HepG2 (cell line): ENCODE measurements at regions not wholly inside any gene's neighbourhood (a gene's known extent, or its start where the extent isn't known, plus 50 kb on each side); places are given as distances from the start of the nearest gene placed in this dataset.

Source experiments
- ATAC-seq: fragments of 200-7000 bp; cut with Tn5 transposase; 3 replicates; pipeline ENCODE4 v1.9.1; 2020; ENCODE audit warnings: mild to moderate bottlenecking, moderate library complexity
- BruUV-seq: library from RNA; stranded (reverse); fragments of 400-500 nt; replicated peaks from 2 replicates; lab custom pipeline; 2021; lab: Mats Ljungman, UMichigan
- CTCF ChIA-PET: fragments of 300-600 bp; formaldehyde crosslinking; extraction: SDS; loops from one replicate; lab custom pipeline; 2021; ENCODE audit warnings: low total read pairs, inconsistent platforms, low intra/inter-chr PET ratio; lab: Yijun Ruan, JAX
- POLR2A ChIA-PET: fragments of 350-600 bp; sonication (Branson Sonifier 250); formaldehyde crosslinking; loops from one replicate; lab custom pipeline; 2020; ENCODE audit warnings: antibody characterized with exemption, inconsistent platforms; lab: Yijun Ruan, JAX
- DNase-seq: peaks from one replicate; pipeline ENCODE4 v3.0.0-alpha.2; 2015; ENCODE audit warnings: low spot score
- FAIRE-seq: peaks from 3 replicates; lab custom pipeline; 2011; peaks lifted over from hg19 to GRCh38; lab: Jason Lieb, UNC
- H2AFZ ChIP-seq: one replicate; pipeline ENCODE4 v1.6.1; 2011; ENCODE audit warnings: low read length, inconsistent platforms
- H3K27ac ChIP-seq: fragments of 300-600 bp; 3 replicates; pipeline ENCODE4 v1.8.0; 2011; ENCODE audit warnings: mixed run types, mild to moderate bottlenecking, mixed read lengths, low read length, inconsistent platforms; ENCODE audit not compliant: insufficient read depth; ENCODE audit errors: extremely low read length
- H3K27me3 ChIP-seq, 2 experiments: fragments of 200-600 bp in 1 of 2; 2 replicates in 1 of 2; 3 replicates in 1 of 2; pipeline versions ENCODE4 v1.6.0 to v1.8.0; 2011; ENCODE audit warnings: low read length in 2 of 2, mild to moderate bottlenecking in 2 of 2, moderate library complexity in 2 of 2, inconsistent platforms in 1 of 2; ENCODE audit not compliant: insufficient read depth in 2 of 2, control insufficient read depth in 1 of 2
- H3K36me3 ChIP-seq, 2 experiments: fragments of 200-600 bp in 1 of 2; replicated peaks in 1 of 2; 2 replicates in 1 of 2; 3 replicates in 1 of 2; pipeline versions ENCODE4 v1.5.1 to v1.8.0; 2011; ENCODE audit warnings: low read length in 2 of 2, inconsistent platforms in 1 of 2; ENCODE audit not compliant: insufficient read depth in 2 of 2, control insufficient read depth in 1 of 2
- H3K4me1 ChIP-seq: 2 replicates; pipeline ENCODE4 v1.5.1; 2012; ENCODE audit warnings: low read length, inconsistent platforms; ENCODE audit not compliant: insufficient read depth
- H3K4me2 ChIP-seq: 2 replicates; pipeline ENCODE4 v1.6.0; 2011; ENCODE audit warnings: low read depth, low read length, inconsistent platforms
- H3K4me3 ChIP-seq, 3 experiments: fragments of 200-600 bp in 1 of 3; sonication (generic), shearing (Covaris generic) in 1 of 3; replicated peaks in 1 of 3; 2 replicates each; pipeline ENCODE4 v1.5.1; 2011 to 2016; ENCODE audit warnings: low read length in 3 of 3, inconsistent platforms in 2 of 3, low read depth in 2 of 3, mild to moderate bottlenecking in 2 of 3, control low read depth in 1 of 3, mixed read lengths in 1 of 3; ENCODE audit not compliant: insufficient read depth in 1 of 3
- H3K79me2 ChIP-seq: one replicate; pipeline ENCODE4 v1.6.1; 2011; ENCODE audit warnings: low read length, inconsistent platforms; ENCODE audit not compliant: insufficient read depth
- H3K9ac ChIP-seq: 2 replicates; pipeline ENCODE4 v1.6.0; 2011; ENCODE audit warnings: mild to moderate bottlenecking, low read depth, low read length, inconsistent platforms; ENCODE audit not compliant: insufficient read depth
- H3K9me3 ChIP-seq: 2 replicates; pipeline ENCODE4 v1.5.1; 2012; ENCODE audit warnings: mild to moderate bottlenecking, low read length
- H4K20me1 ChIP-seq: 2 replicates; pipeline ENCODE4 v1.6.0; 2011; ENCODE audit warnings: inconsistent platforms, mild to moderate bottlenecking, low read length, moderate library complexity; ENCODE audit not compliant: insufficient read depth
- HDAC2 ChIP-seq: sonication (generic); formaldehyde crosslinking; IDR thresholded peaks from 2 replicates; pipeline ENCODE4 v1.4.0; 2020; ENCODE audit warnings: missing genetic modification reagents
- HES4 ChIP-seq: sonication (generic); formaldehyde crosslinking; IDR thresholded peaks from 2 replicates; pipeline ENCODE4 v1.9.0; 2021; ENCODE audit warnings: mild to moderate bottlenecking, missing genetic modification reagents, borderline replicate concordance
- MYNN ChIP-seq: sonication (generic); formaldehyde crosslinking; IDR thresholded peaks from 2 replicates; pipeline ENCODE4 v1.4.0; 2020; ENCODE audit warnings: mild to moderate bottlenecking, low read depth, missing genetic modification reagents
- SOX13 ChIP-seq, 3 experiments: fragments of 450-650 bp in 1 of 3; sonication (generic) in 1 of 3; formaldehyde crosslinking in 1 of 3; IDR thresholded peaks in 2 of 3; conservative IDR thresholded peaks in 1 of 3; 2 replicates each; pipeline versions ENCODE4 v1.5.0 to v1.6.1; 2016 to 2020; ENCODE audit warnings: antibody characterized with exemption in 1 of 3, mild to moderate bottlenecking in 1 of 3, missing compliant biosample characterization in 1 of 3, missing genetic modification reagents in 1 of 3, moderate library complexity in 1 of 3
- ZC3H13 ChIP-seq: sonication (generic); formaldehyde crosslinking; IDR thresholded peaks from 2 replicates; pipeline ENCODE4 v1.8.1; 2023; ENCODE audit warnings: mild to moderate bottlenecking, missing genetic modification reagents, moderate library complexity
- ZFP36L1 ChIP-seq: sonication (generic); formaldehyde crosslinking; IDR thresholded peaks from 2 replicates; pipeline ENCODE4 v1.8.0; 2022; ENCODE audit warnings: mild to moderate bottlenecking, missing genetic modification reagents, moderate library complexity
- ZFP41 ChIP-seq: sonication (generic); formaldehyde crosslinking; IDR thresholded peaks from 2 replicates; pipeline ENCODE4 v1.4.0; 2020; ENCODE audit warnings: mild to moderate bottlenecking, missing genetic modification reagents, borderline replicate concordance
- ZMYM2 ChIP-seq: sonication (generic); formaldehyde crosslinking; IDR thresholded peaks from 2 replicates; pipeline ENCODE4 v1.8.0; 2022; ENCODE audit warnings: mild to moderate bottlenecking, missing genetic modification reagents
- ZNF234 ChIP-seq: sonication (generic); formaldehyde crosslinking; conservative IDR thresholded peaks from 2 replicates; pipeline ENCODE4 v1.5.1; 2020; ENCODE audit warnings: mild to moderate bottlenecking, missing genetic modification reagents
- ZNF350 ChIP-seq: sonication (generic); formaldehyde crosslinking; IDR thresholded peaks from 2 replicates; pipeline ENCODE4 v1.4.0; 2020; ENCODE audit warnings: mild to moderate bottlenecking, low read depth, missing genetic modification reagents, borderline replicate concordance
- ZNF703 ChIP-seq: sonication (generic); formaldehyde crosslinking; IDR thresholded peaks from 2 replicates; pipeline ENCODE4 v1.5.1; 2020; ENCODE audit warnings: missing genetic modification reagents, mild to moderate bottlenecking, moderate library complexity, borderline replicate concordance
- WGBS: methylation state at CpG from one replicate; pipeline ENCODE4 v1.1.6; 2017; ENCODE audit warnings: low lambda C conversion rate; 5-methylcytosine and 5-hydroxymethylcytosine counted together
- in situ Hi-C: cut with HindIII; loops from 2 replicates; pipeline ENCODE4 v1.10.0; 2017; ENCODE audit warnings: low pct_unique_long_range_greater_than_20kb; ENCODE audit not compliant: extremely low pct_ligation_motif_present
- intact Hi-C: fragments of 100-400 bp; cut with micrococcal nuclease; formaldehyde crosslinking; loops from one replicate; pipeline ENCODE4 v1.10.0; 2022; ENCODE audit not compliant: unreplicated experiment
- TF ChIP-seq, protein P1 (sequence below): sonication (generic); formaldehyde crosslinking; conservative IDR thresholded peaks from 2 replicates; pipeline ENCODE4 v1.4.0; 2020; ENCODE audit warnings: missing genetic modification reagents
- TF ChIP-seq, protein P2 (sequence below): sonication (generic); formaldehyde crosslinking; IDR thresholded peaks from 2 replicates; pipeline ENCODE4 v1.4.0; 2020; ENCODE audit warnings: missing genetic modification reagents
- TF ChIP-seq, protein P3 (sequence below): sonication (generic); formaldehyde crosslinking; IDR thresholded peaks from 2 replicates; pipeline ENCODE4 v1.5.0; 2020; ENCODE audit warnings: mild to moderate bottlenecking, missing genetic modification reagents

DNA sequence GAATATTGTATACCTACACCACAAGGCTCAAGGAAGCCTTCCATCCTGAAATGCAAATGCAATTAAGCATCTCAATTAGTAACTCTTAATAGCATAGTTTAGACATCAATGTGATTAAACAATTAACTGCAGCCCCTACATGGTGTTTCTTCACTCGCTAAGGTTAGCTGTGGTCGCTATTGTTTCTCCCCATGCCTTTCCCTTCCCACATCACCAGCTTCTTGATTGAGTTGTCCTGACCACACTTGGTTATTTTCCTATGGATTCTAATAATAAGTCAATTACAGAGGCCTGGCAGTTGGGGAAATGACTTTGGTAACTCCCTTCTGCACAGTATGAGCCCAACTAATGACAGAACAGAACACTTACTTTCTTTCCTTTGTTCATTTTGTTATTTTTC, 265.0 kb downstream of the ADAMTS20 start:
- Histone ChIP-seq H2AFZ (no peak overlapping the region), H3K36me3 (no peaks in the 10 kb centered on the region), H3K27ac (no peak overlapping the region), H3K27me3 (no peaks in the 10 kb centered on the region), H3K4me3 (no peak overlapping the region), H4K20me1 (no peaks in the 10 kb centered on the region), H3K4me2 (no peak overlapping the region), H3K4me1 (no peaks in the 10 kb centered on the region), H3K9me3 (no peaks in the 10 kb centered on the region), H3K9ac (no peak overlapping the region), H3K79me2 (no peaks in the 10 kb centered on the region)
- no TSS peak for BruUV-seq
- DNase-seq (no peak), FAIRE-seq (no peak), ATAC-seq (no peak)
- in situ Hi-C loops (no loop called here), intact Hi-C loops (no loop called here)
- WGBS: 35% methylated on average over 2 of the region's 2 CpGs
- TF ChIP-seq HES4 (CRISPR knock-in tag): no peak
- no peak for TF ChIP-seq MYNN (CRISPR knock-in tag)
- TF ChIP-seq ZMYM2 (CRISPR knock-in tag): no peak
- no peak for TF ChIP-seq HDAC2 (CRISPR knock-in tag)
- no peak for TF ChIP-seq ZC3H13 (CRISPR knock-in tag)
- TF ChIP-seq ZFP36L1 (CRISPR knock-in tag): no peak
- TF ChIP-seq, protein P1, sequence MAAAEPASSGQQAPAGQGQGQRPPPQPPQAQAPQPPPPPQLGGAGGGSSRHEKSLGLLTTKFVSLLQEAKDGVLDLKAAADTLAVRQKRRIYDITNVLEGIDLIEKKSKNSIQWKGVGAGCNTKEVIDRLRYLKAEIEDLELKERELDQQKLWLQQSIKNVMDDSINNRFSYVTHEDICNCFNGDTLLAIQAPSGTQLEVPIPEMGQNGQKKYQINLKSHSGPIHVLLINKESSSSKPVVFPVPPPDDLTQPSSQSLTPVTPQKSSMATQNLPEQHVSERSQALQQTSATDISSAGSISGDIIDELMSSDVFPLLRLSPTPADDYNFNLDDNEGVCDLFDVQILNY: no peak
- ChIA-PET POLR2A (no interaction called here), CTCF (no interaction called here)

DNA sequence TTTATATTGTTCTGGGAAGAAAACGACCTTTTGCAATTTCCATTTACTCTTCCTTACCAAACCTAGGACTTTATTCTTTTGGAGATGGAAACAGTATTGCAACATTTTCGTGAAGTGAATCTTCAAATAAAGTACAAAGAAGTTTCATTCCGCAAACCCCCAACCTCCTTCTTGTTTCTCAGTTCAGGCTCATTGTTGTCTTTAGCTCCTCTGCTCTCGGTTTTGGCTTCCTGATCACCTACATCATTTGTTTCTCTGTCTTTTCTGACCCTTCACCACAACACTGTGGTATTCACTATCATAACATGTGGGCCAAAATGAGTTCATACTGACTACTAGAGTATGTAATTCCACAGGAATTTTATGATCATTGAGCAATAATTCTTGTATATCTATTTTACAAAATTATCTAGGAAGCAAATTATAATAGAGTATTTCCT, 266.8 kb downstream of the ADAMTS20 start:
- ChIA-PET POLR2A (no interaction called here), CTCF (no interaction called here)
- intact Hi-C loops (no loop called here), in situ Hi-C loops (no loop called here)
- Histone ChIP-seq H2AFZ (no peak overlapping the region), H3K4me2 (no peak overlapping the region), H3K9me3 (no peaks in the 10 kb centered on the region), H4K20me1 (no peaks in the 10 kb centered on the region), H3K4me3 (no peak overlapping the region), H3K79me2 (no peaks in the 10 kb centered on the region), H3K9ac (no peak overlapping the region), H3K27ac (no peak overlapping the region), H3K27me3 (no peaks in the 10 kb centered on the region), H3K36me3 (no peaks in the 10 kb centered on the region), H3K4me1 (no peaks in the 10 kb centered on the region)
- BruUV-seq: no TSS peak
- 2% methylated on average over 4 of the region's 4 CpGs for WGBS
- no peak for DNase-seq
- FAIRE-seq: no peak
- ATAC-seq: no peak
- TF ChIP-seq, protein P2, sequence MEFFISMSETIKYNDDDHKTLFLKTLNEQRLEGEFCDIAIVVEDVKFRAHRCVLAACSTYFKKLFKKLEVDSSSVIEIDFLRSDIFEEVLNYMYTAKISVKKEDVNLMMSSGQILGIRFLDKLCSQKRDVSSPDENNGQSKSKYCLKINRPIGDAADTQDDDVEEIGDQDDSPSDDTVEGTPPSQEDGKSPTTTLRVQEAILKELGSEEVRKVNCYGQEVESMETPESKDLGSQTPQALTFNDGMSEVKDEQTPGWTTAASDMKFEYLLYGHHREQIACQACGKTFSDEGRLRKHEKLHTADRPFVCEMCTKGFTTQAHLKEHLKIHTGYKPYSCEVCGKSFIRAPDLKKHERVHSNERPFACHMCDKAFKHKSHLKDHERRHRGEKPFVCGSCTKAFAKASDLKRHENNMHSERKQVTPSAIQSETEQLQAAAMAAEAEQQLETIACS (CRISPR knock-in tag): no peak
- TF ChIP-seq SOX13 (IDR thresholded peaks at IDR 0.05) (no peak), SOX13 (CRISPR knock-in tag; conservative IDR thresholded peaks at IDR 0.05 in 1 of 2, IDR thresholded peaks at IDR 0.05 in 1 of 2) (no peak), ZNF350 (CRISPR knock-in tag) (no peak), ZNF703 (CRISPR knock-in tag) (no peak), ZFP41 (CRISPR knock-in tag) (no peak), ZC3H13 (CRISPR knock-in tag) (no peak), ZNF234 (CRISPR knock-in tag) (no peak)
- TF ChIP-seq, protein P3, sequence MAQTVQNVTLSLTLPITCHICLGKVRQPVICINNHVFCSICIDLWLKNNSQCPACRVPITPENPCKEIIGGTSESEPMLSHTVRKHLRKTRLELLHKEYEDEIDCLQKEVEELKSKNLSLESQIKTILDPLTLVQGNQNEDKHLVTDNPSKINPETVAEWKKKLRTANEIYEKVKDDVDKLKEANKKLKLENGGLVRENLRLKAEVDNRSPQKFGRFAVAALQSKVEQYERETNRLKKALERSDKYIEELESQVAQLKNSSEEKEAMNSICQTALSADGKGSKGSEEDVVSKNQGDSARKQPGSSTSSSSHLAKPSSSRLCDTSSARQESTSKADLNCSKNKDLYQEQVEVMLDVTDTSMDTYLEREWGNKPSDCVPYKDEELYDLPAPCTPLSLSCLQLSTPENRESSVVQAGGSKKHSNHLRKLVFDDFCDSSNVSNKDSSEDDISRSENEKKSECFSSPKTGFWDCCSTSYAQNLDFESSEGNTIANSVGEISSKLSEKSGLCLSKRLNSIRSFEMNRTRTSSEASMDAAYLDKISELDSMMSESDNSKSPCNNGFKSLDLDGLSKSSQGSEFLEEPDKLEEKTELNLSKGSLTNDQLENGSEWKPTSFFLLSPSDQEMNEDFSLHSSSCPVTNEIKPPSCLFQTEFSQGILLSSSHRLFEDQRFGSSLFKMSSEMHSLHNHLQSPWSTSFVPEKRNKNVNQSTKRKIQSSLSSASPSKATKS: no peak
